ENCODE measurements at regions not wholly inside any gene's neighbourhood (a gene's known extent, or its start where the extent isn't known, plus 50 kb on each side); places are given as distances from the start of the nearest gene placed in this dataset.

DNA sequence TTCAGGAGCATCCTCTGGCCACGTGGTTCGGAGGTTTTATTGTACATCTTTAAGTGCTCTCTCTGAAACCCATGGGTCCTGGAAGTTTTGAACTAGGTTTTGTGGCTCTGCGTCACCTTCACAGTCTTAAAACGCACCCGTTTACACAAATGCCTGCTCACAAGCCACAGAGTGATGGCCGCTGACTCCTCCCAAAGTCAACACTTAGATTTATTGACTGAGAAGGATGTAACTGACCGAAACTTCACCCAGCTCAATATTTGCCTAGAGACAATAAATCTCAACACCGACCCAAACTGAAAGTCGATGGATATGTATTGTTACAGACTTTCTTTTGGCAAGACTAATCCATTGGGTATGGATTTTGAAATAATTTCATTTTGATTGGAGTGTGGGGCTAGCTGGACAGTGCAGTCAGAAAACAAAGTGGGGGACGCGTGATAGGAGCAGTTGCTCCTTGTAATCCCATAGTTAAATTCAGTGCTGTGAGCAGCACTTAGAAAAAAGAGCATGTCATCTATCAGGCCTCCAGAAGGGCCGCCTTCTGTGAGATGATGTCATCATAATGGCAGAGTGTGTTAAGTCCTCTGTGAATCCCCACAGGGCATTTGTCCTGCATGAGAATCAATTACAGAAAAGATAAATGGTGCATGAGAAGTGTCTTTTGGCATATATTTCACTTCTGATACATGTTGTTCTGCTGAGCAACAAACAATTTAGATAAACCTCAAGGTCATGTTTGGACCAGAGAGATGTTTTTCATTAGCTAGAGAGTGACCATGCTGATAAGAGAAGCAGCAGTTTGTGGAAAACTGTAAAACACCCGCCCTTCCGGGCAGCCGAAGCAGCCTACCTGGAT, 183.7 kb downstream of the INO80D start:
- DNase-seq (ENCODE audit: low read depth): no peak

DNA sequence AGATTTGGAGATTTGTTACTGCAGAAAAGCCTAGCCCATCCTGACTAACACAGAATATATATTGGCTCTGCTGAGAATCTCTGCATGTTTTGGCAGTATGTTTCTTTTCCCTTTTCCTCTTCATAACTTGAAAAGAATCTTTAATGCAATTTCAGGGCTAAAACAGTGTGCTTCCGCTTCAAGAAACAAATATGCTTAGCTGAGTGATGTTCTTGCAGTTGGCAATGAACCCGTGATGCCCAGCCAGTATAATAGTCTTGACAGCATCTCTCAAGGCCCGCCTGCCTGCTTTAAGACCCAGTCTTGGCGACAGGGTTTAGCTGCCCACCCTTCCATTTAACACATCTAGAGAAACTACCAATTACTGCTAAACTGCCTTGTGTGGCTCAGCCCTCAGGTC, 184.5 kb downstream of the INO80D start:
- no peak for DNase-seq (ENCODE audit: low read depth)

DNA sequence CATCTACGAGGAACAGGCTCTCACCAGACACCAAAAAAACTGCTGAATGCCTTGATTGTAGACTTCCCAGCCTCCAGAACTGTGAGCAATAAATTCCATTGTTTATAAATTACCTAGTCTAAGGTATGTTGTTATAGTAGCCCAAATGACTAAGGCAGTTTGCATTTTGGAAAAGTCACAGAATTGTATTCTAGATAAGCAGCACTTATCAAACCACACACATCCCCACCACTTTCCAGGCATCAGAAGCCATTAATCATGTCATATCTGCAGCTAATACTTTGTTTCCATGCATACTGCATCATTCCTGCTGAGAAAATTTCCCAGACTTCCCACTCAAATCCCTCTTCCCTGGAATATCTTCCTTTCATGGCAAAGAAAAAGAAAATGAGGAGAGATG, 187.2 kb downstream of the INO80D start:
- no peak for DNase-seq (ENCODE audit: low read depth)

DNA sequence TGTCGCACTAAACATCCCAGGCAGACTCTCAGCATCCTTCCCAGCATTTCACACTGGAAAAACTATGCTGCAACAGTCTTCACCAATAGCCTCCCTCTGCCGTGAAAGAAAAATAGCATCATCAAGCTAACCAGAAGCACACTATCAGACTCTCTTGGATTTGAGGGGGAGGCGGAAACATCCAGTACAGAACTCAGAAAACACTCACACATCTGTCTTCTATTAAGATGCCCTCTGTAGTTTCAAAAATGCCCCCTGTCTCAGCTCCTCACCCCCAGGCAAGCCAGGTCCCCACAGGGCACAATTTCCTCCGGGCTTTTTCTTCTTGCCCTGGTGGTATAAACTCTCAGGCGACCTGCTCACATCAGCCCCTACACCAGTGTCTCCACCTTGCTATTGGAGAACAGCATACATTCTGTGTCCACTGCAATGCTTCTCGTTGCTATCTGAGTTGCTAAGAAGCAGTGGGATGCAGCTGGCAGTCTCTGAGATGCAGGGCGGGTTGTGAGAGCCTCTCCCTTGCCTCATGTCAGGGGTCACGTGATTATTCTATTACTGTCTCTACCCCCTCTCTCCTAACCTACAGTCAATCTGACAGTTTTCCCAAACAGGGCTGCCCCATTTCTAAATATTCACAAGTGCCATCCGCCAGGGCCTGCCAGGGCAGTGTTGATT, 189.9 kb downstream of the INO80D start:
- DNase-seq (ENCODE audit: low read depth): no peak

DNA sequence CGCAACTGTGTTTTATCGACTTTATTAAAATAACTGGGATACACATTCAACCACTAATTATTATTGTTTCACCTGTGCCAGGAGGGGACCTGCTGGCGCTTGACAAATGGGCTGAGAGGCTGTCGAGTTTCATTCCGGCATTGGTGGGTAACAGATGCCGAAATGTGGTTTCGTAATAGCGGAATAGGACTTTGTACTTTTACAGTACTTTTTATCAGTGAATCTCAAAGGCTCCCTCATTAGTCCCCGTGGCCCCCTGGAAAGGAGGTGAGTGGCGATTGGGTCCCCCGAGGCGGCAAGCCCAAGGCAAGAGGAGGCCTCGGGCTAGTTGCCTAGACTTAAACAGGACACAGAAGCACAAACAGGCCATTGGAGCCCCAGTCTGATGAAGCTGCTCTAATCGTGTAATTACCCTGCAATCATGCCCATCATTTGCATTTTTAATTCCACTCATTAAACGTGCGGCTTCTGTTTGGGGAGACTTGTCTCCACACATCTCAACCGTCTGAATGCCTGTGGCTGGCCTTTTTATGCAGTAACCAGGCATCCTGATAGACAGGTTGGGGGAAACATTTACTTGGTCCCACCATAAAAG, 193.2 kb downstream of the INO80D start:
- no peak for DNase-seq (ENCODE audit: low read depth)

DNA sequence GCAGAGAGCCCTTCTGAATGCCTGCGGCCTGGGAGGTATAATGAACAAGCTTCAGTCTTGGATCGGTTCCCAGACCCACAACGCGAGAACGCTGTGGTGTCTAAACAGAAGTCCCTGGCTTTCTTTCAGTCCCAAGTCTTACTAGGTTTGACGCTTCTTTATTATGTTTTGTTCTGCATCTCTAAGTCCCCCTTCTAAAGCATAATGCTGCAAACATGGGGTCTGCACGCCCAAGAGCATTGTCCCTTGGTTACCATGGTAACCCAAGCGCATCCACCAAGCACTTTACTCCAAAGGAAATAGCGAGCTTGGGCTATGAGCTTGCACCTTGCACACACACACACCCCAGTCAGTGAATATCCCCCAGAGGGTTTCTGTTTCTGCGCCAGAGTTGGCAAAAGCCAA, 193.7 kb downstream of the INO80D start:
- no peak for DNase-seq (ENCODE audit: low read depth)

DNA sequence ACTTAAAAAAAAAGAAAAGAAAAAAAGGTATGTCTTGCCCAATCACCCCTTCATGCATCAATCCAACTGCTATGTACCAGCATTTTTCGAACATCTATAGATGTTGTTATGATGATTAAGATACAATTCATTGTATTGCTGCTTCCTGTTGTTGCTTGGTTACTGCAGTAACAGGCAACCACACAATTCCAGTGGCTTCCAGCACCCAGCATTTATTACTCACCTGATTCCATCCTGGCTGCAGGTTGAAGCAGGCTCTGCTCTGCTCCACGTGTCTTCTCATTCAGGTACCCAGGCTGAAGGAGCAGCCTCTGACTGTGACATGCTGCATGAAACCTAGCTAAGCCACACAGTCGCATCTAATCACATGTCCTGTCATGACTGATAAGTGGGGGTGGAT, 196.9 kb downstream of the INO80D start:
- DNase-seq (ENCODE audit: low read depth): peak; percentile 81

DNA sequence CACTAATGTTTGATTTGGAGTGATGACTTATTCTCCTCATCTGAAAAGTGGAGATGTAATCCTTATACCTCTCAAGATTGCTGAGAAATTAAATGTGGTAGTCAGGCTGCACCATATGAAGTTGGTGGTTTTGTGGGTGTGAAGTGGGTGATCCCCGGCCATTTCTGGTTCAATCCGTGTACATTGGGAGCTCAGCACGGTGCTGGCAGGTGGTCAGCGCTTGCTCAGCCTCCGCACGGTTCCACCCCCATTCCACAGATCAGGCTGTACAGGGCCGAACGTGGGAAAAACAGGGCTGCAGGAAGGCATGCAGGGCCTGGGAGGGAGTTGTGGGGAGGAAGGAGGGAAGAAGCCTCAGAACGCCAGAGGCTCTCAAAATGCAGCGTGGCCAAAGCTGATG, 198.3 kb downstream of the INO80D start:
- no peak for DNase-seq (ENCODE audit: low read depth)

DNA sequence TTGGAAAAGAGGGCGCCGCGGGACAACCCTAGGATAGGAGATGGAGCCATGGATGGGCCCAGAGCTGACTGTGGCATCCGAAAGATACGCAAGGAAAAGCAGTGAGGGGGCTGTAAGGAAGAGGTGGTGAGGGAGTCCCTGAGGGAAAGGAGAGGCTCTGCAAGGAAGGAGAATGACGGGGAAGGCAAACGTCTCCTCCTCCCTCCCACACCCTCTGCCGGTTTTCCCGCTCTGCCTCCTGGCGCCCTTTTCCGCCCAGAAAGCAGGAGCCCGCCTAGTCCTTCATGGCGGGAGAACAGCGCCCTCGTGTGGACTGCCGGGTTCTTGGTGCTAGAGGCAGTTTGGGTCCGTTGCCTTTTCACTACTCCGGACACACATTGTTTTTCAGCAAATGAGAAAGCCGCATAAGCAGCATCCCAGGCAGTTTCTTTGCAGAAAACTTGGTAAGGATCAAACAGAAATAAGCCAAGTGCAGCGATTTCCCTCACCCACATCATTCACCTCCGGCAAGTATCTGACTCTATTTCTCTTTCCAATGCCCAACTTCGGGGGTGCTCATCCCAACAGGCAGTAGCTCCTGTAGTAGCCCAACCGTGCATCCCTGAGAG, 200.4 kb downstream of the INO80D start:
- peak; percentile 81 for DNase-seq (ENCODE audit: low read depth)

DNA sequence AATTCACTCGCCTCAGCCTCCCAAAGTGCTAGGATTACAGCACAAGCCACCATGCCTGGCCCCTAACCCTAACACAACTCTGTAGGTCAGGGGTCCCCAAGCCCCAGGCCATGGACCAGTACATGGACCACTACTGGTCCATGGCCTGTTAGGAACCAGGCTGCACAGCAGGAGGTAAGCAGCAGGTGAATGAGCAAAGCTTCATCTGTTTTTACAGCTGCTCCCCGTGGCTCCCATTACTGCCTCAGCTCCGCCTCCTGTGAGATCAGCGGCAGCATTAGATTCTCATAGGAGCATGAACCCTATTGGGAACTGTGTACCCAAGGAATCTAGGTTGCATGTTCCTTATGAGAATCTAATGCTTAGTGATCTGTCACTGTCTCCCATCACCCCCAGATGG, 201.7 kb downstream of the NRP2 start:
- no peak for DNase-seq (ENCODE audit: low read depth)

DNA sequence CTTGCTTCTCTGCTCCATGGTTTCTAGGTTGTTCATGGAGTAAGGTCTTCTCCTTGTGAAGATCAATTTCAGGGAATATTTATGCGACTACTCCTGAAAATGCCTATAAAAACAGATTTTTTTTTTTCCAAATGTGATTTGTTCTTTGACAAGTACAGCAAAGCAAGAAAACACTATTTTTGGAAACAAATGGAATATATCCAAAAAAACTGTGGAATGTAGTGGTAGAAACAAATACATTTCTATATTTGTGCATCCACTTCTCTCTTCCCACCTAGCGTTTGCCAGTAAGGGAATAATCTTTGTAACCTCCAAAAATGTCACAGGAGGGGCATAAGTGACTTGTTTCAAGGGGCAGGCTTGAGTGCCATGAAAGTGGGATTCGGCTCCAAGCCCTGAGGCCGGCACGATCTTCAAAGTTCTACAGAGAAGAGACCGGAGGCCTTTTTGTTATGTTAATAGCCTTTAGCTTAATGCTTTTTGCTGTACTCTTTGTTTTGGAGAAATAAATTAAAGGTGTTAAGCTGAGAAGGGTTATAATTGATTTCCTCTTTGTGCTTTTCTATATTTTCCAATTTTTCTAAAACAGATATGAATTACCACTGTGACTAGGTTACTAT, 200.6 kb downstream of the NRP2 start:
- DNase-seq (ENCODE audit: low read depth): no peak

DNA sequence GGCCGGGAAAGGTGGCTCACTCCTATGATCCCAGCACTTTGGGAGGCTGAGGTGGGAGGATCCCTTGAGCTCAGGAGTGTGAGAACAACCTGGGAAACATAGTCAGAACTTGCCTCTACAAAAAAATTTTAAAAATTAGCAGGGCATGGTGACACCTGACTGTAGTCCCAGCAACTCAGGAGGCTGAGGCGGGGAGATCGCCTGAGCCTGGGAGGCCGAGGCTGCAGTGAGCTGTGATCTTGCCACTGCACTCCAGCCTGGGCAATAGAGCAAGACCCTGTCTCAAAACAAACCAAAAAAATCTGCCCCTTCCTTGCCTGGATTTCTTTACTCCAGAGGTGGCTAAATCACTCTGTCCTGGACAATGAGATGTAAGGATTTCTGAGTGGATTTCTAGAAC, 197.7 kb downstream of the NRP2 start:
- DNase-seq (ENCODE audit: low read depth): no peak

DNA sequence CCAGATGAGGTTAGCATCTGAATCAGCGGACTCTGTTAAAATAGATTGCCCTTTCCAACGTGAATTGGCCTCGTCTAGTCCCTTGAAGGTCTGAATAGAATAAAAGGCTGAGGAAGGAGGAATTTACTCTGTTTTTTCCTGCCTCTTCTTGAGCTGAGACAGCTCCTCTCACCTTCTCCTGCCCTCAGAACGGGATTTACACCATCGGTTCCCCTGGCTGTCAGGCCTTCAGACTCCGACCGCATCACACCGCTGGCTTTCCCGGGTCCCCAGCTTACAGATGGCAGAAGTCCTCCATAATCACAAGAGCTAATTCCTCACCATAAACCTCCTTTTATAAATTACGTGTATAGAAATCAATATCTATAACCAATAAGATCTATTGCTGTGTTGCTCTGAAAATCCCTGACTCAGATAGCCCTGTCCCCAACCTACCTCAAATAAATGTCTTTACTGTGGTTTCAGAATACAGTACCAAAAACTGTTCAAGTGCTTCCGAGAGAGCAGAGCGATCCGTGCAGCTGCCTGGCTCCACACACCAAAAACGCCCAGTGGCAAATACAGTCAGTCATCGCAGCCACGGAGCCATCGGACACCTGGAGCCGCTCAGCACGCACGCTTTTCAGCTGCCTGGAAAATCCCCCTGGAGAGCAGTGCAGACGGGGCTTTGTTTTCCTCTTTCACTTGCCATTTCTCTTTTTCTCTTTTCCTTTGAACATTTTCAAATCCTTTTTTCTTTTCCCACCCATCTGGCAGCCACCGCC, 196.9 kb downstream of the NRP2 start:
- DNase-seq (ENCODE audit: low read depth): no peak

DNA sequence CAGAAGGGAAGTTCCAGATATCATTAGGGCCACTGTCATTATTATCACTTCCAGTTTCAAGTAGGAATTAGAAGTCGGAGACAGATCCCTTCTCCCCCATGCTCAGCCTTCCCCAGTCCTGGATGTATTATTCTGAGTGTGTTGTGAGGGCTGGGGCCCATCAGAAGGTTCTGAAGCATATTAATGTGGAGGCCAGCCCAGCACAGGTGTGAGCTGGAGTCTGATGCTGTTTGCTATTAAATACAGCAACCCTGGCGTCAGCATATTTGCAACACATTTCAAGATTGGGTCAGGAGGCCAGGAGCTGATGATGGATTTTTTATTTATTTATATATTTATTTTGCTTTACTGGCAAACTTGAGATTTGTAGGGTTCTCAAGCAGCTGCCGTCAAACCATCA, 195.2 kb downstream of the NRP2 start:
- DNase-seq (ENCODE audit: low read depth): no peak

DNA sequence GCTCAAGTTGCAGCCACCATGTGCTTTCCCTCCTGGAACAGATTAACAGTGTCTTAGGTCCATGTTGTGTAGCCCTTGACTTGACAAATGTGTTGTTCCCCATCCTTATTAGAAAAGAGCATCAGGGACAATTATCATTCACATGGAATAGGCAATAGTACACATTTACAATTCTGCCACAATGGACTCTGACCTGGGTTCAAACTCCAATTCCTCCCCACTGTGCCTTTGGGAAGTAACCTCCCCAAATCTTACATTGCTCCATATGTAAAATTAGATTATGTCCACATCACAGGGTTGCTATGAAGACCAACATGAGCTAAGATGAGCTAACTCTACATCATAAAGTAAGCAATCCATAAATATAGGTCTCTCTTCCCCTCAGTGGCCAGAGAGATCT, 193.8 kb downstream of the NRP2 start:
- DNase-seq (ENCODE audit: low read depth): no peak

DNA sequence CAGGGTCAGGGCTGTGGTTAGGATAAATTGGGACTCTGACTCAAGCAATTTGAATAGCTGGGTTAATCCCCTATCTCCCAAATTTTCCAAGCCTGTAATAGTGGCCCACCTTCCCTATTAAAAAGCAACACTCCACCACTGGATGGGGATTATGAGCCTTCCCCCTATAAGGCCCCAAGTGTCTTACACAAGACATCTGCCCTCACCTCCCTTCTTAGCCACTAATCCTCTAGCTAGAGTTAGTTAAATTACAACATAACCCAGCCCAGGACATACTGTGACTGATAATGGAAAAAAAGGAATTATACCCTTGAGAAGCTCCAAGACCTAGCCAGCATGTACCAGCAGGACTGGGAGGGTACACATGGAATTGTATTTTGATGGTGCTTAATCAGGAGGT, 190.4 kb downstream of the NRP2 start:
- no peak for DNase-seq (ENCODE audit: low read depth)

DNA sequence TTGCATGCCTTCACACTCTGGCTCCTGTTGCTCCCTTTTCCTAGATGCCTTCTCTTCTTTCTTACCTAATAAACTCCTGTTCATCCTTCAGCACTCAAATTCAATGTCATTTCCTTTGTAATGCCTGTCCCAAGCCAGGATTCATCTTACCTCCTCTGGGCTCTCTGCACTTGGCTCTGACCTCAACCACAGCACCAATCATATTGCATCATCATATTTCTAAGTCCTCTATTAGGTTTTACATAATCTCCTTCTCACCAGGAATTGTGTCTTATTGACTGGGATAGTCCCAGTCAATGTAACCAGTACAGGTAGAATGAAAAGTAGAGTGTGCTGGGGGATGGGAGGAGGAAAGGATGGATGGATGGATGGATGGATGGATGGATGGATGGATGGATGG, 187.1 kb downstream of the NRP2 start:
- no peak for DNase-seq (ENCODE audit: low read depth)

DNA sequence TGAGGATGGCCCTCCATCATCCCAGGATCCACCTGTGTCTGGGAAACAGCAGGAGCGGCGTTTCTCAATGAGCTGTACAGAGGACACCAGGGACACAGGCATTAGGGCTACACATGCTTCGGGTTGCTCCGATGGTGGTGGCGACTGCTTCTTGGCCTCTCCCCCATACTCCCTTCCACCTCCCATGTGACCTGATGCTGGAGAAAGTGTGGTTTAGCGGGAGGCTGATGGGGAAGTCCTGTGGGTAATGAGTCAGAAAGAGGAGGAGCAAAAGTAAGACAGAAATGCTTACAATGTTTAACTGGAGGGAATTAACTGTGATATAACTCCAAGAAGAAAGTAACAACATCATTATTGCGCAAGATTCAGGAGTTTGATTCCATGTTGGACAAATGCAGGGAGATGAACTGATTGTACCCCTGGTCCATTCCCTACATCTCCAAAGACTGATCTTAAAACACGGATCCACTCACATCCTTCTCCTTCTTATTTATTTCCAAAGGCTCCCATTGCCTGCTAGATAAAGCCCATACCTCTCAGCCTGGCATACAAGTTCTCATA, 186.6 kb downstream of the NRP2 start:
- peak; percentile 88 for DNase-seq (ENCODE audit: low read depth)

DNA sequence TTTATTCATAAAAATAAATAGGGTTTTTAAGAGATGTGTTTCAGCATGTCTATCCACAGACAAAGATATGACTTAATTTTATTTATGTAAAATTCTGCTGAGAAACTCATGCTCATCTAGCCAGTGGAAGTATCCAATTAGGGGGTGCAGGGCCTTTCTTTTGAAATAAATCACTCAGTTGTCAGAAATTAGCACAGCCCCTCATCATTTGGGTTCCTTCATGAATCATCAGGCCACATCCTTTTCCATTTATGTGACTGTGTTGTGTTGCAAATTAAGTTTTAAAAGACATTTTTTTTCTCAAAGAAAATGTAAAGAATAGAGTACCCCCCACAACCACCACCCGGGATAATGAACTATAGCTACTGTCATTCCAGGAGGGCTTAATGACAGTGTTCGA, 185.8 kb downstream of the NRP2 start:
- no peak for DNase-seq (ENCODE audit: low read depth)

DNA sequence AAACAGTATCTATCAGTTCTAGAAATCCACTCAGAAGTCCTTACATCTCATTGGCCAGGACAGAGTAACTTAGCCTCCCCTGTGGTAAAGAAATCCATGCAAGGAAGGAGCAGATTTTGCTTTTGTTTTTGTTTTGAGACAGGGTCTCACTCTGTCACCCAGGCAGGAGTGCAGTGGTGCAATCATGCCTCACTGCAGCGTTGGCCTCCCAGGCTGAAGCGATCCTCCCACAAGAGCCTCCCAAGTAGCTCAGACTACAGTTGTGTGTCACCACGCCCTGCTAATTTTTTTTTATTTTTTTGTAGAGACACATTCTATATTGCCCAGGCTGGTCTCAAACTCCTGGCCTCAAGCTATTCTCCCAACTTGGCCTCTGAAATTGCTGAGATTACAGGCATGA, 185.1 kb downstream of the NRP2 start:
- no peak for DNase-seq (ENCODE audit: low read depth)
